Cardiac fibroblast (primary cell): ENCODE measurements at regions not wholly inside any gene's neighbourhood (a gene's known extent, or its start where the extent isn't known, plus 50 kb on each side); places are given as distances from the start of the nearest gene placed in this dataset.
A peak's percentile ranks its signal among the peaks of the same experiment; 100 is the strongest.

Experiments
- DNase-seq, 2 donors: peaks; one replicate each; pipeline versions ENCODE4 v3.0.0 to v3.0.0-alpha.2; 2010; ENCODE audit warnings: low read depth in 2 of 2
- H3K4me3 ChIP-seq, 2 donors: replicated peaks in 1 of 2; 1 replicate in 1 of 2; 2 replicates in 1 of 2; pipeline ENCODE4 v1.5.1; 2011; ENCODE audit warnings: low read depth in 2 of 2, low read length in 2 of 2, mild to moderate bottlenecking in 2 of 2, moderate library complexity in 1 of 2
- TF ChIP-seq, protein P1 (sequence below): IDR thresholded peaks from one replicate; pipeline ENCODE4 v1.5.1; 2011; ENCODE audit warnings: low read depth, mild to moderate bottlenecking, low read length, inconsistent platforms

DNA sequence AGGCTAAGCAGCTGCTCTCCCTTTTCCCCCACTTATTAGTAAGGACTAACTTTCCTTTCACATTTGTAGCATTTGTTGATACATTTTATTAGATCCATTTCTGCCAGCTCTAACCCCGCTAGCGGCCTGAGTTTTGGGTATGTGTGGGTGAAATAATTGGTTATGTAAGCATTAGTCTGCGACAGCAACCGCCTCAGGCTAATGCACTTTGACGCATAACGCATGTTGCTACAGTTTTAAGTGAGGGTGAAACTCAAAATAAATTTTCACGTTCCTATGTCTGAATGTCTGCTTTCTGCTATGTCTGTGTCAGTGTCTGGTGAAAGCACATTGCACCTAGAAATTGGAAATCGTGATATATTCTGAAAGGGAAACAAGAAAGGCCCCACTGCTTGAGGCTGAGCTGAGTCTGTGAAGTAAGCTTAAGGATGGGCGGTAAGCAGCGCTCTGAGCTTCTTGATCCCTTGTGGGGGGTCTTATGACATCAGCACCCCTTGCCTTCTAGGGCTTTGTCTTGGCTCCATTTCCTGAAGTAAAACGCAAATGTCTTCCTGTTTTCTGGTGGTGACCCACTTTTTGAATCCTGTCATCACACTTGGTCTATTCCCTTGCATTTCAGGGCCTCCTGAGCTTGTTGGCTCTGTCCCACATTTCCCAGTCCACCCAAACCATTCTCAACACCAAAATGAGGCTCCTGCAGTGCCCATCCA, 648.3 kb upstream of the ARGLU1 start:
- TF ChIP-seq, protein P1, sequence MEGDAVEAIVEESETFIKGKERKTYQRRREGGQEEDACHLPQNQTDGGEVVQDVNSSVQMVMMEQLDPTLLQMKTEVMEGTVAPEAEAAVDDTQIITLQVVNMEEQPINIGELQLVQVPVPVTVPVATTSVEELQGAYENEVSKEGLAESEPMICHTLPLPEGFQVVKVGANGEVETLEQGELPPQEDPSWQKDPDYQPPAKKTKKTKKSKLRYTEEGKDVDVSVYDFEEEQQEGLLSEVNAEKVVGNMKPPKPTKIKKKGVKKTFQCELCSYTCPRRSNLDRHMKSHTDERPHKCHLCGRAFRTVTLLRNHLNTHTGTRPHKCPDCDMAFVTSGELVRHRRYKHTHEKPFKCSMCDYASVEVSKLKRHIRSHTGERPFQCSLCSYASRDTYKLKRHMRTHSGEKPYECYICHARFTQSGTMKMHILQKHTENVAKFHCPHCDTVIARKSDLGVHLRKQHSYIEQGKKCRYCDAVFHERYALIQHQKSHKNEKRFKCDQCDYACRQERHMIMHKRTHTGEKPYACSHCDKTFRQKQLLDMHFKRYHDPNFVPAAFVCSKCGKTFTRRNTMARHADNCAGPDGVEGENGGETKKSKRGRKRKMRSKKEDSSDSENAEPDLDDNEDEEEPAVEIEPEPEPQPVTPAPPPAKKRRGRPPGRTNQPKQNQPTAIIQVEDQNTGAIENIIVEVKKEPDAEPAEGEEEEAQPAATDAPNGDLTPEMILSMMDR, result no peak
- no peak overlapping the region for H3K4me3 ChIP-seq
- no peak for DNase-seq

DNA sequence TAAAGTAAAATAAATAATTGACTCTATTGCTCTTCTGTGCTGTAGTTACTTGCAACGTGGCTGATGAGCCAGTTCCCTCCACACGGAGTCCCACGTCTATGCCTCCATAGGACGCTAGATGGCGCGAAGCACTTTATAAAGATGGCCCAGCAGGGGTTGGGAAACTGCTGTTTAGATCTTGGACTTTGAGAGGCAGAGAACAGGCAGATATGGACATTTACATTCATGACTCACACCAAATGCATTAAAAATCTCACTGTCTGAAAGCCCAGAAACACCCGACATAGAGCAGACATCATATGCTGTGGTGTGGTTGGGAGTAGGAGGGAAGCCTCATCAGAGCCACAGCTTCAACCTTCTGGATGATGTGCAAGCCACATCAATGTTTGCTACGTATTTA, 643.1 kb upstream of the ARGLU1 start:
- DNase-seq, result peak; percentile 83 to 90
- TF ChIP-seq, protein P1, result peak; percentile 94
- no peak overlapping the region for H3K4me3 ChIP-seq

DNA sequence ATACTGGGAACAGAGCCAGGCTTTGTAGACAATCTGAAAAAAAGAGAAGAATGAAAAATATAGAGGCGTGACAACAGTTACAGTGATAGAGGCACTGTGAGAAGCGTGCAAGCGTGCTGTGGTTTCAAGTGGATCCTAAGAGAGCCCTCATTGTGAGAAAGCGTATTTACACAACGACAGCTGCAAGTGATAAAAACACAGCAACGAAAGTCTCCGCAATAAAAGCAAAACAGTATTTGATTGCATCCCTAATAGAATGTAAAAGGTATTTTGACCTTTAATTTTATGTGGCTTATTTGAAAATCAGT, 642.7 kb upstream of the ARGLU1 start:
- no peak overlapping the region for H3K4me3 ChIP-seq
- TF ChIP-seq, protein P1, result no peak
- DNase-seq, result peak; percentile 15 to 36

DNA sequence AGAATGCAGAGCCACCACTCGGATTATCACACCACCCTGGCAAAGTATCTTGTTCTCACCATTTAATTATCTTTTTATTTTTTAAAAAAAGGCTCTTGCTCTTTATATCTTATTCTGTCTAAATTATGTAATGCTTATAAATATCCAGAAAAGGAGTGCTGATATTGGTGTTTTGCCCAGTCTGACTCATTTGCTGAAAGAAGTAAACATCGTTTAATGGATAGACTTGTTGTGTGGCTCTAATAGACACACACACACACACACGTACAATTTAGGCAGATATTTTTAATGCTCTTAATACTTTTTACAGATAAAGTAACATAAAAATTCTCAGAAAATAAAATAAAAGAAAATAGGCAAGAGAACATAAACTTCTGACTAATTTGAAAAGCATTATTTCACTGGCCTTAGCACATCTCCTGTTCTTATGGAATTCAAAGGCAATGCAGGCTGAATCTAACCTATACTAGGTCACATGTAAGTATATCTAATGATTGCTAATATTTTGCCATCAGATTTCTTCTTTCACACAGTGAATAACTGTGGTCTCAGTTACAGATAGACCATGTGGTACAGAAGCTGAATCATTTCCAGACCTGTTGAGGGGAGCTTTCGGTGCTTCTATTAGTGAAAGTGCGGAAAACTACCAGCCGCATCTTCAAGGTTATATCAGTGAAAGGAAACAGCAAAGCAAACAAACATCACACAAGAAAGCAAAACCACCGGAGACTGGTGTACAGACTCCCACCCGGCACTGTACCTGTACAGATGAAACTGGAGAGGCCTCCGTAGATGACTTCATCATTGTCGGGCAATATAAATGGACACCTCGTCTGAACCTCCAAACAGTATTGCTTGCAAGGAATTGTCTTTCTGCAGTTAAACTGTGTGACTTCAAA, 642.1 kb upstream of the ARGLU1 start:
- TF ChIP-seq, protein P1, result no peak
- peak; percentile 29 to 51 for DNase-seq
- H3K4me3 ChIP-seq, result no peak overlapping the region

DNA sequence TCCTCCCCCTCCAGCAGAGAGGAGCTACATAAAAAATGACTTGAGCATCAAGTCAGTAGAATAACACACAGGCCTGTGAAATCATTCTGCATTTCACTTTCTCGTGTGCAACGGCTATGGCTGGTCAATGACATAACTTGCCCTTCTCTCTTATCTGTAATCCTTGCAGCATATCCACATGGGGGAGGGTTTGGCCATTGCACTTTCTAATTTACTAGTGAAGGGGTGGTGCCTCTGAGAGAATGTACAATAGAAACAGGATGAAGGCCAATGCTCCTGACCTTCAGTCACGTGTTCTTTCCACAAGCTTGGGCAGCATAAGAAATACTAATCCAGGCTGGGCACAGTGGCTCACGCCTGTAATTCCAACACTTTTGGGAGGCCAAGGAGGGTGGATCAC, 641.0 kb upstream of the ARGLU1 start:
- no peak overlapping the region for H3K4me3 ChIP-seq
- TF ChIP-seq, protein P1, result no peak
- DNase-seq, result no peak

DNA sequence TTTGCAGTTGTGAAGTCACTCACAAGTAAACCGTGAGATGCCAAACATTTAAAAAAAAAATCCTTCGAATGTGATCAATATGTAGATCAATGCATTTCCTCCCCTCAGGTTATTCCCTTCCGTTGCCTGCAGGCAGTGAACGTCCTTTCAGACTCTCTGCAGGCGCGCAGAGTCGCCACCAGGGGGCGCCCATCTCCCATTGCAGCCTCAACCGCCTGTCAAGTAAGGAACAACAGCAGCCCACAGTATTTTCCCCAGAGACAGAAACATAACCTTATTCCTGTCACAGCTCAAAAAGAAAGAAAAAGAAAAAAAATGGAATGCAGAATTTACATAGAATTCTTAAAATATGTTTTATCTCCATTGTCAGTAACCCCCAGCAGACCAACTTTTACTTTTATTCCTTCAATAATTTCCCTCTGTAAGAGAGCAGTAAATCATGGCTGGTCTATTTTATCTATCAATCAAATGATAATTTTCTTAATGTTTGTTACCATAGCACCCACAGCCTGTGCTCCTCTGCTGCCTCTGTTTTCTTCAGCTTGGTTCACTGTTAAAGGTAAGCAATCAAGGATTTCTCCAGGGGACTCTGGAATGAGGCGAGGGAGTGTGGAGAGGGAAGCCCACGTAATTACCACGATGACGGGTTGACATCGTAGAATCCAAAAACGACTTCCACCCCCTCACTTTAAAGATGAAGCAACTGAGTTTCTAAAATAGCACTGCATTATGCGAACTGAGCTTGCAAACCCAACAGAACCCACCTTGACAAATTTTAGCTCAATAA, 637.6 kb upstream of the ARGLU1 start:
- peak; percentile 65 to 75 for DNase-seq
- no peak overlapping the region for H3K4me3 ChIP-seq
- TF ChIP-seq, protein P1, result peak; percentile 98
